ENCODE measurements at regions not wholly inside any gene's neighbourhood (a gene's known extent, or its start where the extent isn't known, plus 50 kb on each side); places are given as distances from the start of the nearest gene placed in this dataset.

DNA sequence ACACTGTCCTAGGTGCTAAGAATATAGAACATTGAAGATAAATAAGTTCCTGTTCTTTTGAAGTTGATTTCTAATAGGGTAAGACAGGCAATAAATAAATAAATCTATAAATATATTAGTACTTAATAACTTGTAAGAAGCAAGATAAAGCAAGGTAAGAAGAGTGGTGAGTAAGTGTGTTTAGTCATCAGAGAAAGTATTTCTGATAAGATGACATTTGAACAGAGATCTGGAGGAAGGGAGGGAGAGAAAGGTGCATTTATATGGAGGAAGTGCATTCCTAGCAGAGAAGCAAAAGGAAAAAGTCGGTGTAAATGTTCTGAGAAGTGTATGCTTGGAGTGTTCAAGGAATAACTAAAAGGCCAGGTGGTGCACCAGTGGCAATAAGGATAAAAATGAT, 184.4 kb upstream of the GRIP1 start:
- H3K27ac ChIP-seq = no peak overlapping the region
- no peaks in the 10 kb centered on the region for H3K9me3 ChIP-seq (ENCODE audit: low read depth, low read length)
- no peaks in the 10 kb centered on the region for H3K36me3 ChIP-seq (ENCODE audit: insufficient read depth, low read length)
- H3K4me3 ChIP-seq = no peak overlapping the region
- TF ChIP-seq EZH2 (IDR thresholded peaks at IDR 0.05) = no peak
- no peak for TF ChIP-seq POLR2AphosphoS5 (IDR thresholded peaks at IDR 0.05; ENCODE audit: borderline replicate concordance, low read depth, low read length)
- TF ChIP-seq FOXP2 (optimal IDR thresholded peaks at IDR 0.05; ENCODE audit: control extremely low read depth, extremely low read length, insufficient read depth) = no peak
- DNase-seq (ENCODE audit: low read depth, low spot score) = no peak
- no peak overlapping the region for H3K9ac ChIP-seq (ENCODE audit: insufficient read length)

DNA sequence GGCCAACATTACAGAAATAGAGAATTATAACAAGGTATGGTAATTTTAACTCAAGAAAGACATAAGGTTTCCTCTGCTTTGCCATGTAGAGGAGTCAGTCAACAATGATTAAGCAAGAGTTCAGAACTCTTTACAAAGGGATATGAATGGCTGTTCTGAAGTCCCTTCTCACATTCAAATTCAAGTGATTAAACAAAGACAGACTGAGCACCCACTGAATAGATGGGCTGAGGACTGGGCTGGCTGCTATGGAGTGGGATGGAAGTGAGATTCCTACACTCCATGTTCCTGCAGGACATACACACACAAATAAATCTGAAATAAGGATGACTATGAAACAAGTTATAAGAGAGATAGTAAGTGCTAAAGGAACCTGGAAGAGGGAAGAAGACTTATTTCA, 199.0 kb upstream of the GRIP1 start:
- no peak for TF ChIP-seq POLR2AphosphoS5 (IDR thresholded peaks at IDR 0.05; ENCODE audit: borderline replicate concordance, low read depth, low read length)
- TF ChIP-seq EZH2 (IDR thresholded peaks at IDR 0.05) = no peak
- no peak for TF ChIP-seq FOXP2 (optimal IDR thresholded peaks at IDR 0.05; ENCODE audit: control extremely low read depth, extremely low read length, insufficient read depth)
- Histone ChIP-seq H3K27ac (no peak overlapping the region), H3K9me3 (ENCODE audit: low read depth, low read length) (no peaks in the 10 kb centered on the region), H3K4me3 (no peak overlapping the region), H3K36me3 (ENCODE audit: insufficient read depth, low read length) (no peaks in the 10 kb centered on the region), H3K9ac (ENCODE audit: insufficient read length) (no peak overlapping the region)
- DNase-seq (ENCODE audit: low read depth, low spot score) = no peak

- Histone ChIP-seq H3K9me3 (ENCODE audit: low read depth, low read length) (no peaks in the 10 kb centered on the region), H3K4me3 (no peak overlapping the region), H3K27ac (no peak overlapping the region), H3K36me3 (ENCODE audit: insufficient read depth, low read length) (no peaks in the 10 kb centered on the region), H3K9ac (ENCODE audit: insufficient read length) (no peak overlapping the region)
- TF ChIP-seq POLR2AphosphoS5 (IDR thresholded peaks at IDR 0.05; ENCODE audit: borderline replicate concordance, low read depth, low read length) (no peak), FOXP2 (optimal IDR thresholded peaks at IDR 0.05; ENCODE audit: control extremely low read depth, extremely low read length, insufficient read depth) (no peak), EZH2 (IDR thresholded peaks at IDR 0.05) (no peak)
- DNase-seq (ENCODE audit: low read depth, low spot score) = no peak
These were observed 200.5 kb upstream of the GRIP1 start for GRCh38 chr12:66879409-66879808.

- no peak overlapping the region for H3K4me3 ChIP-seq
- no peak for TF ChIP-seq EZH2 (IDR thresholded peaks at IDR 0.05)
- no peak for TF ChIP-seq POLR2AphosphoS5 (IDR thresholded peaks at IDR 0.05; ENCODE audit: borderline replicate concordance, low read depth, low read length)
- no peak for TF ChIP-seq FOXP2 (optimal IDR thresholded peaks at IDR 0.05; ENCODE audit: control extremely low read depth, extremely low read length, insufficient read depth)
- DNase-seq (ENCODE audit: low read depth, low spot score) = no peak
- H3K9me3 ChIP-seq (ENCODE audit: low read depth, low read length) = no peaks in the 10 kb centered on the region
- H3K9ac ChIP-seq (ENCODE audit: insufficient read length) = no peak overlapping the region
- H3K36me3 ChIP-seq (ENCODE audit: insufficient read depth, low read length) = no peaks in the 10 kb centered on the region
- H3K27ac ChIP-seq = no peak overlapping the region
These were observed 202.5 kb upstream of the GRIP1 start for GRCh38 chr12:66881386-66881785.

- Histone ChIP-seq H3K9me3 (ENCODE audit: low read depth, low read length) (no peaks in the 10 kb centered on the region), H3K9ac (ENCODE audit: insufficient read length) (no peak overlapping the region), H3K4me3 (no peak overlapping the region), H3K36me3 (ENCODE audit: insufficient read depth, low read length) (no peaks in the 10 kb centered on the region), H3K27ac (no peak overlapping the region)
- no peak for DNase-seq (ENCODE audit: low read depth, low spot score)
- TF ChIP-seq POLR2AphosphoS5 (IDR thresholded peaks at IDR 0.05; ENCODE audit: borderline replicate concordance, low read depth, low read length) = no peak
- no peak for TF ChIP-seq EZH2 (IDR thresholded peaks at IDR 0.05)
- no peak for TF ChIP-seq FOXP2 (optimal IDR thresholded peaks at IDR 0.05; ENCODE audit: control extremely low read depth, extremely low read length, insufficient read depth)
These were observed 205.2 kb upstream of the GRIP1 start for GRCh38 chr12:66884091-66884490.

GRCh38 chr12:66885115-66885875, 206.4 kb upstream of the GRIP1 start:
- H3K36me3 ChIP-seq (ENCODE audit: insufficient read depth, low read length) = no peaks in the 10 kb centered on the region
- no peak overlapping the region for H3K27ac ChIP-seq
- no peak for DNase-seq (ENCODE audit: low read depth, low spot score)
- H3K9ac ChIP-seq (ENCODE audit: insufficient read length) = no peak overlapping the region
- H3K9me3 ChIP-seq (ENCODE audit: low read depth, low read length) = no peaks in the 10 kb centered on the region
- H3K4me3 ChIP-seq = no peak overlapping the region
- no peak for TF ChIP-seq POLR2AphosphoS5 (IDR thresholded peaks at IDR 0.05; ENCODE audit: borderline replicate concordance, low read depth, low read length)
- TF ChIP-seq EZH2 (IDR thresholded peaks at IDR 0.05) = no peak
- TF ChIP-seq FOXP2 (optimal IDR thresholded peaks at IDR 0.05; ENCODE audit: control extremely low read depth, extremely low read length, insufficient read depth) = no peak

DNA sequence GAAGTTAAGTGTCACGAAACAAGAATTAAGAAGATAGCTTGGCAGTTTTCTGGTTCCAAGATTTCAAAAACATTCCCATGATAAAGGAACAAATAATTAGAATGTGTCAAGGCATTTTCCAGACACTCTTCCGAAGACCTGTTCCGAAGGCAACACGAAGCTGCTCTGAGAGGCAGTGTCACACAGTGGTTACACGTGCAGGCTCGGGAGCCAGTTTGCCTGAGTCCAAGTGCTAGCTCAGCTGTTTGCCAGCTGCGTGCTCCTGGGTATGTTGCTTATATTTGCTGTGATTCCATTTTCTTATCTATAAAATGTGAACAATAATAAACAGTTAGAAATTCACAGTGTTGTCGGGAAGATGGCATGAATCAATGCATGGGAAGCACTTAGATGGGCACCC, 217.9 kb upstream of the GRIP1 start:
- Histone ChIP-seq H3K9me3 (ENCODE audit: low read depth, low read length) (no peaks in the 10 kb centered on the region), H3K27ac (no peak overlapping the region), H3K9ac (ENCODE audit: insufficient read length) (no peak overlapping the region), H3K4me3 (no peak overlapping the region), H3K36me3 (ENCODE audit: insufficient read depth, low read length) (no peaks in the 10 kb centered on the region)
- no peak for TF ChIP-seq EZH2 (IDR thresholded peaks at IDR 0.05)
- TF ChIP-seq FOXP2 (optimal IDR thresholded peaks at IDR 0.05; ENCODE audit: control extremely low read depth, extremely low read length, insufficient read depth) = no peak
- no peak for TF ChIP-seq POLR2AphosphoS5 (IDR thresholded peaks at IDR 0.05; ENCODE audit: borderline replicate concordance, low read depth, low read length)
- DNase-seq (ENCODE audit: low read depth, low spot score) = no peak

GRCh38 chr12:66898700-66899469, 220.0 kb upstream of the GRIP1 start:
- DNase-seq (ENCODE audit: low read depth, low spot score) = no peak
- no peak overlapping the region for H3K9ac ChIP-seq (ENCODE audit: insufficient read length)
- no peaks in the 10 kb centered on the region for H3K36me3 ChIP-seq (ENCODE audit: insufficient read depth, low read length)
- TF ChIP-seq POLR2AphosphoS5 (IDR thresholded peaks at IDR 0.05; ENCODE audit: borderline replicate concordance, low read depth, low read length) (no peak), FOXP2 (optimal IDR thresholded peaks at IDR 0.05; ENCODE audit: control extremely low read depth, extremely low read length, insufficient read depth) (no peak), EZH2 (IDR thresholded peaks at IDR 0.05) (no peak)
- H3K4me3 ChIP-seq = no peak overlapping the region
- H3K27ac ChIP-seq = no peak overlapping the region
- no peaks in the 10 kb centered on the region for H3K9me3 ChIP-seq (ENCODE audit: low read depth, low read length)

Data from SK-N-MC (cell line).